Stimulated activated CD4-positive, alpha-beta T cell treated with anti-CD3 and anti-CD28 coated beads, TNF-alpha, amount 100 ng/mL, for 24 hours (primary cell): ENCODE measurements at regions not wholly inside any gene's neighbourhood (a gene's known extent, or its start where the extent isn't known, plus 50 kb on each side); places are given as distances from the start of the nearest gene placed in this dataset.

Source experiments
- DNase-seq, 3 experiments: peaks; one replicate each; pipeline ENCODE4 v3.0.0-alpha.2; 2020; ENCODE audit warnings: low read depth in 3 of 3

DNA sequence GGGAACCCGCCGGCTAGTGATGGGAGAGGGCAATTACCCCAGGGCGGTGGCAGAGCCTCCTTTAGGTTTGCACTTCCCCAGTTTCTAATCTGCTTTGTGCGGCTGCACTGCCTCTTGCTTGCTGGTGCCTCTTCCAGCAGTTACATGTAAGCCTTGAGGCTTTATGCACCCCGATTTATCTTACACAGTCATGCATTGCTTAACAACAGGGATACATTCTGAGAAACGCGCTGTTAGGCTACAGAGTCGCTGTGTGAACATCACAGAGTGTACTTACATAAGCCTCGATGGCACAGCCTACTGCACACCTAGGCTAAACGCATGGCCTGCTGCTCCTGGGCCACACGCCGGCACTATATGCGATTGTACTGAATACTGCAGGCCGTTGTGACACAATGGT is 155.6 kb upstream of the MKI67 start:
- no peak for DNase-seq

DNA sequence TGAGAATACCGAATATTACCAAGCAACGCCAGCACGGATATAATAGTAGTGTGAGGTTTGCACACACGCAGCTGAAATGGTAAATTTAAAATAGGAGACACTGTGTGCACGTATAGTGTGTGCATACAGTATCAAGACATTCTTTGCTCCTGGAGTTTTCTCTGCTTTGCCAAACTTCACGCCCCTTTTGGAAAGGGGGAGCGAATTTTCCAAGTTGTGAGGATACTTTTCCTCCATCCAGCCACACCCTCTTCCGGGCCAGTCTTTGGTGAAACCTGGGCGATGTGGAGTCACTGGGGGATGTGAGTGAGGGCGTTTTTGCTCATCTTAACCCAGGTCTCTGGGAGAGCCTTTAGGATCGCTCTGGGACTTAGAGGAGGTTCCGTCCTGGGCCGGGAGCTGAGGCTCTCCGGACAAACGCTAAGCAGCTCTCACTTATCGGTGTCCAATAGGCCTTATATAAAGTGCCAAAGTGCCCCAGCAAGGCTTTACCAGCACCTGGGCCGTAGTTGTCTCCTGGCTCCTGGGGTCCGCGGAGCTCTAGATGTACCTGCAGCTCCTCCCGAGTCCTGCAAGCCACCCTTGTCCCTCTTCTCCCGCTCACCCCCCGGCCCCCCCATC is 160.0 kb upstream of the MKI67 start:
- no peak for DNase-seq

DNA sequence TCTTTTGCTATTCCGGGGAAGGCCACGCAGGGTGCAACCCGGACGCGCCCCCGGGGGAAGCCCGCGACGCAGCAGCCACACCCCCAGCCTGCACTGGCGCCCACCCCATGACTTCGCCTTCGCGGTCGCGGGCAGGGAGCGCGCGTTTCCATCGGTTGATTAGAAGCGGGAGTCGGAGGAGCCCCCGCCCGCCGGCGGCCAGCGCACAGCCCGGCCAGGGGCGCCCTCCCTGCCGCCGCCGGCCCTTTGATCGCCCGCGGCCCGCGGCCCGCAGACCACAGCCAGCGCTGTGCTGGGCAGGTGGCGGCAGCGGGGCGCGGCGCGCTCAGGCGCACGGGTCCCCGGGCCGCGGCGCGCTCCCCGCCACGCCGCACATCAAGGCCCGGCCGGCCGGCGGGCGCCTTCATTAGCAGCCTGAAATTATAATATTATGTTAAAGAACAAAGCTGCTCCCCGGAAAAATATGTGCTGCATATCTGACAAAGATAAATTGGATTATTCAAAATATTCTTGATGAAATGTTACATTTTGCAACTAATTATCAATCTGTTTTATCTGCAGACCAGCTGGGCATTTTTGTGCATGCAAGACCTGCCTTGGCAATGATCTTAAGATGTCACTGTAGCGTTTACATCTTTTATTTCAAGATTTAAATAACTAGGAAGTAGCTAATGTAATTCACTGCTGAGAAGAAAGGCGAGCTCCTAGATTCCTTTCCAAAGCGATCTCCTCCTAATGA is 160.7 kb upstream of the MKI67 start:
- no peak for DNase-seq

DNA sequence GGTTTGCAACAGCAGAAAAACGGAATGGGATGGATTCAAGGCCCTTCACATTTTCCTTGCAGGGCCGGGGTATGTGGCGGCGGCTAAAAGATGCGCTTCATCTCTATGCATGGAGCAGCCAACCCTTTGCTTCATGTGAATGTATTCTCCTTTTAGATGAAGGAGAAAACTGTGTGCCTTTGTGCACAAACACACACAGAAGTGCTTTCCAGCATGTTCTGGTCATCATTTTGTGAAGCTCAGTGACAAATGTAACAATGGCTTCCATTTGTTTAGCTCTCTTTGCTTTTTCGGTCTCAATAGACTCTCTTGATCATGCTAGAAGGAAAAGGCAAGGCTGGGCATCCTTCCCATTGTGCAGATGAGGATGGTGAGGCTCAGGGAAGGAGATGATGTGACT is 161.7 kb upstream of the MKI67 start:
- DNase-seq = no peak

DNA sequence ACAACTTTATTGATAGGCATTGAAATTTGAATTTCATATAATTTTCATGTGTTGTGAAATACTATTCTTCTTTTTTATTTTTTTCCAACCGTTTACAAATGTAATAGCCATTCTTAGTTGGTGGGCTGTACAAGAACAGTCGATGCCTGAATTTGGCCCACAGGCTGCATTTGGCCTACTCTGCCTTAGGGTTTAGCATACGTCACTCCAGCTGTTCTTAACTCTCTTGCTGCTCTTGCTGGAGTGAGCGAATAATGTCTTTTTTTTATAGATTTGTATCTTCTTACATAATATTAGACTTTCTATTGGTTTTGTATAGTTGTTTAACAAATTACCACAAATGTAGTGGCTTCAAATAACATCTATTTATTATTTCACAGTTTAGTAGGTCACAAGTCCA is 163.4 kb upstream of the MKI67 start:
- DNase-seq = no peak

DNA sequence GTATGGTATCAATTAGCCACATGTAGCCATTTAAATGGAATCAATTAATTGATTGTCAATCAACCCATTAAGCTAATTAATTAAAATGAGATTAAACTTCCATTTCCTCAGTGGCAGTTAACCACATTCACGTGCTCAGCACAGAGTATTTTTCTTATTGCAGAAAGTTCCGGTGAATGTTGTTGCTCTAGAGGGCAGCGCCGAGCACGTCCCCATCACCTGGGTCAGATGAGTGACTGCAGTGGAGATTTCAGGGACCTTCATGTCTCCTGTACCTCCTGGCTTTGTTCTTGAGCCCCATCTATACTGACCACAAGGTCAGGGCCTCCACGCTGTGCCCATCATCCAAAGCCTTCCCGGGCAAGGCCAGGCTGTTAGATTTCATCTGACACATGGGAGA is 168.8 kb upstream of the MKI67 start:
- DNase-seq = no peak

DNA sequence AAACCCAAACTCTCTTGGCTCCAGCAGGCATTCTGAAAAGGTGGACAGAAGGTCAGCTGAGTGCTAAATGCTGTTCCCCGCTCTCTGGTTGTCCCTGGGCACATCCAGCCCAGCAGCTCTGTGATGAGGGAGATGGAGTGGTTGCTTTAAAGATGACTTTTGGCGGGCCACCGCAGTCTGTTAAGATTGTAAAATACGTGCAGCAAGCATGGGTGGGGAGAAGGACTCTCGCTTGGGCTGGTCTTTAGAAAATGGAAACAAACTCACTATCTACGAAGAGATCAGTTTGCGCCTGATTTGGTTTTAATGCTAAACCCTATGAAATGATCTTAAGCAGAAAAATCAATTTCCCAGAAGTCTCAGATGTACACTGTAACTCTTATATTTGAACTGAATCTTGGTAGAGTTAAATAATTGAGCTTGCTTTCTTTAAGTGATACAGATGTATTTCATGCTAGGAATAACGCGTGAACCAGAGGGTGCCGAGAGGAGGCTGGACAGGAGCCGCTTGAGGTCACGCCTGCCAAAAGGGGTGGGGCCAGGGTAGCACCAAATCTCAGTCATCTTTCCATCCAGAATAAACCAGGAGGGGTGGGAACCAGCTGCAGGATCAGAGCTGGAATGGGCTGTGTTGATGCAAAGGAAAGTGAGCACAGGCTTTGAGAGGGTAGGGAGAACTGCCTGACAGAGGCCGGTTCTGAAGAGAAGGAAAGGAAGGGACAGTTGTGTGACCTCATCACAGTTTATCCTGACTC is 170.2 kb upstream of the MKI67 start:
- no peak for DNase-seq

DNA sequence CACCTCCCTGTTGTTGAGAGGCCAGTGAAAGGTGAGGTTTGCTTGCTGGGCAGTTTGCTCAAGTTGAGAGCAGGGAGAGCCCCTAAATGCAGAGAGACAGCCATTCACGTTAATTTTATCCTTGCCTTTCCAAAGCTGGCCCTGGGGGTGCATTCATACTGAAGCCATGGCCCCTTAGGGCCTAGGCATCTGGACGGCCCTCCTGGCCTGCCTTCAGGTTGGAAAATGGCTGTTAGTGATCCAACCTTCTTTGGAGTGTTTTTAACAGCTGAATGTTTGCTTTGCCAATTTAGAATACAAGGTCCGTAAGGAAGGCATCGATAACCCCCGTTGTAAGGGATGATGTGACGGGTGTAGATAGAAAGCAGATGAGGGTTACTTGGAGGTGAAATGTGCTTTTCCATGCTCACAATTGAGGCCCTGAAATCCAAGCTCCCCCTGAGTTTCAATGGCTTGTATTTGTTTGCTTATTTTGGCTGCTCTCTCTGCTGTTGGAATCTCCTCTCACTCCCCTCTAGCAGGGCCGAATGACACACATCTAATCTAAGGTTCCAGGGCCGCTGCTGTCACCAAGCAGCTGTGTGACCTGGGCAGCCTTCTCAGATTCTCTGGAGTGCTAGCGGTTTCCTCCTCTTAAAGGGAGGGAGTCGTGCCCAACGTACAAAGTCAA is 171.6 kb upstream of the MKI67 start:
- no peak for DNase-seq

DNA sequence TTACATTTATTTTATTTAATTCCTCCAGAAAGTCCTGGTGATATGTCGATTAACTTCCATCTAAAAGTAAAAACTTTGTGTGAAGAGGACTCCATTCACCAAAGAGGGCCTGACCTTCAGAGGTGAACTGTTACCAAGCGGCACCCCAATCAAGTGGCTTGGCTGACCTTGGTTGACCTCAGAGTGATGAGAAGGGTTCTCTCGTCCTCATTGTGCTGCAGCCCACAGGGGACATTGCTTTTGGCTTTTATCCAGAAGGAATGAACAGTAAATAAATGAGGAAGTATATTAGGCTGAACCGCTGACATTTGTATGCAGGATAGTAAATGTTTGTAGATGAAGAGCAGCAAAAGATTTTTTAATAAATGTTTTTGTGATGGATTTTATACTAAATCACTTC is 172.4 kb upstream of the MKI67 start:
- DNase-seq = no peak

DNA sequence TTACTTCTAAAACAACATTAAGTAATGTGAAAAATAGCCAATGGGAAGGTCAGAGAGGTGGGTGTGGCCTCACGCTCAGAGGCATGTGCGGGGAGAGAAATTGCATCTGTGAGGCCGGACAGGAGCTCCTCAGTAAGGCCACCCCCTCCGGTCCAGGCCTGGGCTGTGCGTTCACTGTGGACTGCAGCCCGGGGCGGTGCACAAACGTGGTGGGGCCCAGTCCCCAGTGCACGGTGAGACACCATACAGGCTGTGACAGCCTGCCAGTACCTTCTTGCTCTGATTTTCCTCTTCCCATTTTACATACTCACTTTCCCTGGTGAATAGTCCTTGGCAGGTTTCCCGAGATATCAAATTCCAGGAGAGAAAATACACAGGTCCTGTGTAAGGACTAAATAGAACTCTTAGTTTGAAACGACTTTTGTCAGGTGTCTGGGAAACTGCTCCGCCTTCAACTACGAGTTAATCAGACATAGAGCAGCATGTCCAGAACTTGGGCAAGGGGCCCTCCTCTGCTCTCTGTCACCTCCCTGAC is 174.1 kb upstream of the MKI67 start:
- DNase-seq = no peak

DNA sequence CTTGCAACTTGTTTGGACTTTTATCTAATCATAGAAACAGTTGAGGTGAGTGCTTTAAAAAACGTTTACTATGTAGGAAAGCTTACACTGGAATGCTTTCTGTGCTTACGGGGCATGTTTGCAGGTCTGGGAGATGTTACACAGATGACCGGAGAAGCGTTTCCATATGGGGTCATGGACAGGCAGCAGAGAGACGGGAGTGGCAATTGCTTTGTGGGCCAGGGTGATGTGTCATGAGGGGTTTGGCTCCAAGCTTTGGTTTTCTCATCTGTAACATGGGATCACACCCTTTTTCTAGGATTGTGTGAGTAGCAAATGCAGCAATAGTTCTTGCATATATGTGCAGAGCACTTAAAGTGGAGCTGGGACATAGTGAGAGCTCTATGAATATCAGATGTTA is 174.8 kb upstream of the MKI67 start:
- DNase-seq = no peak

DNA sequence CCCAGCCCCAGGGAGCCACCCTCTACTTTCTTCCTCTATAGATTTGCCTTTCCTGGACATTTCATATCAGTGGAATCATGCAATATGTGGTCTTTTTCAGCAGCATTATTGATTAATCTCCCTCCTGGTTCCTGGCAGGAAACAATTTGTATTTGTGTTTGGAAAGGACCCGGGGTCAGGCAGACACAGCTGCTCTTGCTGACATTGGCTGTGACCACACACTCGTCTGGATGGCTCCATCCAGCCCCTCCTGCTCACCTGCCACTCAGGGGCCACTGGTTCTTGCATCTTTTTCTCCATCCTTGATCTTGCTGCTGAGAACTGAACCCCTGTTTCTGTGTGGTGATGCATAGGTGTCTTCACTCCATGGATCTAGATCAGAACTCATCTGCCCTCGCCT is 176.6 kb upstream of the MKI67 start:
- no peak for DNase-seq

DNA sequence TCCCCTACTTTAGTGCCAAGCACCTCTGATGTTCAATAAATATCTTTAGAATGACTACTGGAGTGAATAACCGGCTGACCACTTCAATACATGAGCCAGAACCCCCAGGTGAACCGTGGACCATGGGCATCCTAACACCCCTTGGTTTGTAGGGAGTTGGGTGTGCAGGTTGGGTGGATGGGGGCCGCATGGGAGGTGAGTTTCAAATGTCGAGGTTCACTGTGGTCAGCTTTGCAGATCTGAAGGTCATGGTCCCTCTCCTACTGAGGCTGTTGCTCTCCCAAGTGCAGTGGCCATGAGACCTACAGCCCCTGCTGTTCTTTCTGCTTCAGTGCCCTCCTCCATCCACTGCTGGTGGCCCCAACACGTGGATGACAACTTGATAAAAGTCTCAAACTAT is 178.0 kb upstream of the MKI67 start:
- no peak for DNase-seq

DNA sequence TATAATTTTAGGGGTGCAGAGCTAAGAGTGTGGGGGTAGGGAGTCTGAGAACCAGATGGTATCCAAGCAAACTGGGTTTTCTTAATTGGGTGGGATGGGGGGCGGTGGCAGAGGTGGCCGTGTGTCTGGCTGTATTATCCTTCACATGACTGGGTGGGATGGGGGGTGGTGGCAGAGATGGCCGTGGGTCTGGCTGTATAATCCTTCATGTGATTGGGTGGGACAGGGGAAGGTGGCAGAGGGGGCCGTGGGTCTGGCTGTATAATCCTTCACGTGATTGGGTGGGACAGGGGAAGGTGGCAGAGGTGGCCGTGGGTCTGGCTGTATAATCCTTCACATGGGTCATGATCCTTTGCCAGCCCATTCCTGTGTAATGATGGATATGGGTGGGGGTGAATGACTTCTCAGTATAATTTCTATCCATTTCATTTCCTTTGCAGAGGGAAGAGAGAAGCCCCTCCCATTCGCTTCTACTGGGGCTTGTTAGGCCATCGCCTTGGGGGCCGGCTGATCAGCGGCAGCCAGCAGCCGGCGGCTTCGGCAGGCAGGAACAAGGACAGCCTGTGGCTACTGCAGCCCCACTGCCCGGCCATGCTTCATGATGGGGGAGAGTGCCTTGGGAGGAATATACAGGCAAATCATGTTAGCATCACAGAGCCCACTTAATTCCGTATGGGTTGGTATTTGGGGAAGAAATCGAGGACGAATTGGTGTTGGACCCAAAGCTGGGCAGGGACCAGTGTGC is 179.6 kb upstream of the MKI67 start:
- no peak for DNase-seq

DNA sequence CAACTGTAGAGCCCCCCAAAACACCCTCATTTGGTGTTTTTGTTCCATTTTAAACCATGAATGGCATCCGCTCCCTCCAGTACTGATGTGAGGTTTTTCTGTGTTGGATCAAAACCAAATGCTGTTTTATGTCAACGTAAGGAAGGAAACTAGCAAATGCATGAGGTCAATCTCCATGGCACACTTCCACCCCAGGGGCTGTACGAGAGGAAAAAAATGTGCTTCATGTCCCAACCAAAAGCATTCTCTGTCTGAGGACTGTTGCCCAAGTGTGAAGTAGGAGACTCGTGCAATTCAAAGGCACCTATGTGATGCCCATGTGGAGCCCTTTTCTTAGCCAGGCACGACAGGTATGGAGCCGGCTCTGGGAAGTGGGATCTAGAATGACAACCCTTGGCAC is 180.3 kb upstream of the MKI67 start:
- DNase-seq = no peak

DNA sequence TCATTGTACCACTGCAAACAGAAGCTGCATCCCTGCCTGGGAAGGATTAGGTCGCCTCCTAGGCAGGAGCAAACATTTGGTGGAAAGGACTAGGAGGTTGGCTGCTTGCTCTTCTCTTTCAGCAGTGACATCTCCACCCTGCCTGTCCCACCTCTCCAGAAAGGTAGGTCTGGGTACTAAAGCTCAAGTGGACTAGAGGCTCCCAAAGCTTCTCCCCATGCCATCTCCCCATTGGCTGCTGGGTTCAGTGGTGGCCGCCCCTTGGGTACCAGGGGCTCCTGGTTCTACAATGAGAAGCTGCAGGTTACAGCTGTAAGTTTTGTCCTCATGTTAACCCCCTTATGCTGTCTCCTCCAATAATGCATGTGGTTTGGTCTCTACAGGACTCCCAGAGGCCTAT is 180.7 kb upstream of the MKI67 start:
- no peak for DNase-seq

DNA sequence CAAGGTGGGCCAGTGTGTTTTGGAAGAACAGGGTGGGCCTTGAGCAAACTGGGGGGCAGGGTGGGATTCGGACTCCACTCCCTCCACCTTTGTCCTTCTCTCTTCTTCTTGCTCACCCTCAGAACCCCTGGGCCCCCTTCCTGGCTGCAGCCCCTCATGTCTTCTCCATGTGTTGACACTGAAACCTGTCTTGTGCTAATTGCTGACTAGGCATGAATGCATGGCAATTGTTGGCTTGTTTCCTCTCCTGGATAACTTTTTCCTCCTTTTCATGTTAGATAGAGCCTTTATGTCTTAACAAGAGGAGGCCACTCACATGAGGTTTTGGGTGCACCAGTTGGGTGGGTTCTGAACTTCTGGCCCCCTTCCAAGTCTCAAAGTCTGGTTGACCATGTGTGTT is 181.6 kb upstream of the MKI67 start:
- no peak for DNase-seq

DNA sequence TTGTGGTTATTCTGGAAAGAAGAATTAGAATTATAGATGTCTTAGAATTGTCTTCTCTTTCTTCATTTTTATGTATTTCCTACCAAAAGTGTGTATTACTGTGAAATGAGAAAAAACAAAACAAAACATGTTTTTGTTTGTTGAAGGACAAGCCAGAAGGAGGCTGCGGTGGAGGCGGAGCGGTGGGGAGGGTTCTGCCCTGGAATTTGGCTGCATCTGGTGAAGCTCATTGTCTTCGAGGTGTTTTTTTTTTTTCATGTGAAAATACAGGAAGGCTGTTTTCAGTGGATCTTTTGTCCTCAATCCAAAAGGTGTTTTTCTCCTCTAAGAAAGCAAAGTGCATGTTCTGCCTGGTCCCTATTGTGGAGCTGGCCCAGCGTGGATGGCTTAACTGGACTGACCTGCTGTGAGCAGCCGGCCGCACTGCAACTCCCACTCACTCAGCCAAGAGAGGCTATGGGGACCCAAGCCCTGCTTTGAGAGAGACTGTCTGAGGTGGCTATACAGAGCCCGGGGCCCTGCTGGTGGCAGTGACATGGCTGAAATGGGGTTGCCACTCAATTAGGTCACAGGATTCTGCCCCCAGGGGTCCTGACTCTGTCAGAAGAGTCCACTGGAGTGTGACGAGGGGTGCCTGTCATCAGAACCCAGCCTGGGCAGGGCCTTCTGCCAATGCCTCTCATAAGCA is 184.9 kb upstream of the MKI67 start:
- no peak for DNase-seq

DNA sequence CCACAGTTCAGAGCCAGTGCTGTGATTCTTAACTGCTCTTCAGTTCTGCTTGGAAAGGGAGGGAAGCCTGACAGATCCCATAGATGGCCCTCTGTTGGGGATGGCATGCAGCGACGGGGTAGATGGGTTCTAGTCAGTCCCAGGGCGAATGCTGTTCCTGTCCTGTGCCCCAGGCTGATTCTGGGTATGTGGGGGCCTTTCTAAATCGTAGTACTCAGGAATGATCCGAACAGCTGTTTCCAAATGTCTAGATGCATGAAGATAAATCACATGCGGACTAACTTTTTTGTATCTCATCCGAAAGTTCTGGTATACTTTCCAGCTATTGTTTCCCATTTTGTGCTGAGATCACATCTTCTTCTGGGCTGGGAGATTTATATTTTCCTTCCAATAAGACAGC is 186.0 kb upstream of the MKI67 start:
- DNase-seq = no peak

DNA sequence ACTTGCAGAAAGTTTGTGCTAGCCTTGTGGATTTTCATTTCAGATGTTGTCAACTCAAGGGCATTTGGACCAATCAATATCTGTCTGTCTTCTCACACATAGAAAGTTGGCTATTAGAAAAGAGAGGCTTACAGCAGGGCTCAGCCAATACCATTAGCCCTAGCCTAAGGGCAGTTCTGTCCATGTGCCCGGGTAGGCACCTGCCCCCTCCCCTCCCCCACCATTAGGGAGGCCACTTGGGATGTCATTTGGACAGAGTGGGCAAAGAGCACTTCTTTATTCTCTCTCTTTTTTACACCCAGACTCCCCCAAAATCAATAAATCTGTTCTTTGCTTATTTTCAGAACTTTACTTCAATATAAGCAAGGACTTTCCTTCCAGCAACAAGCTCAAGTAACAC is 188.5 kb upstream of the MKI67 start:
- no peak for DNase-seq

DNA sequence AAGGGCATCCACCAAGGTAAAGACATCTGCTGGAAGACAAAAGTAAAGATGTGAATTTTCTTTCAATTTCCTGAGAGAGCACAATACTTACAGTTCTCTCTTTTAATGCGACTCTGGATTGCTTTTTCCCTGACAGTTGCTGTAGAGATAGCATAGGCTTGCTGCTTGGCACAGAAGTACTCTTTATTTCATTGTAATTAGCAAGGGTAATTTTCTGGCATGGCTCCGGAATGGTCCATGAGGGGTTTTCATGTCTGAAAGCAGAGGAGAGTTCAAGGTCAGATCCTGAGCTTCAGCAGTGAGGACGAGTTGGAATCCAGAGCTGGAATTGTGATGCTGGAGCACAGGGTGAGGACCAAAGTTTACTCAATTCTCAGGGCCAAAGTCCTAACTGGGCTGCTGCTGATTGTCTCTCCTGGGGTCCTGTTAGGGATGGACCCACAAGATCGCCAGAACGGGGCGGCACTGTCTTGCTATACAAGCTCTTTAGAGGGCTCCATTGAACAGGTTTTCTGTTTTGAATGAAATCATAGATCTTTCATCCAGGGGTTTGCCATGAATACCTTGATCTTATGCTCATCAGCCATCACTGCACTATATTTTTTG is 190.0 kb upstream of the MKI67 start:
- no peak for DNase-seq
